Uterus (tissue), 2 donors: ENCODE measurements at regions not wholly inside any gene's neighbourhood (a gene's known extent, or its start where the extent isn't known, plus 50 kb on each side); places are given as distances from the start of the nearest gene placed in this dataset.

ENCODE experiments used
- POLR2A ChIP-seq, 2 donors: fragments of 450-650 bp; IDR thresholded peaks; one replicate each; pipeline ENCODE4 v1.6.1; 2016; ENCODE audit warnings: antibody characterized with exemption in 2 of 2, mild to moderate bottlenecking in 1 of 2, moderate library complexity in 1 of 2
- TF ChIP-seq, protein P1 (sequence below), 4 experiments: fragments of 200-600 bp in 2 of 4; fragments of 450-650 bp in 2 of 4; sonication (generic) in 2 of 4; IDR thresholded peaks; one replicate each; pipeline ENCODE4 v1.5.1; 2016 to 2019; ENCODE audit warnings: antibody characterized with exemption in 4 of 4, mild to moderate bottlenecking in 2 of 4, moderate library complexity in 1 of 4

DNA sequence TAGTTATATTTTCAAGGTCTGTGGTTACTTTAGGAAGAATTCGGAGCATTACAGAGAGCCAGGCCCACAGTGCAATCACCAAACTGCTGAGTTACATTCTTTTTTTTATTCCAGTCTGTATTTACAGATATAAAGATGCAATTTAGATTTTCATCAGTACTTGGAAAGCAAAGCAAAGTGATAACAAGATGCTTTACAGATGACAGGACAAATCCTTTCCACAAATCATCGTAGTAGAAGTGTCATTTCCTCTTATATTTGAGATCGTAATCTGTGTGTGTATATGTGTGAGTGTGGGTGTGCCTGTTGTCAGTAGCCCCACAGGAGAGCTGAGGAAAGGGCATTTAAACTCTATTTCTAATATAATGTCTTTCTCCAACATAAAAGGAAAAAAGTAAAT, 1893.7 kb downstream of the STIM2 start:
- no peak for TF ChIP-seq POLR2A (IDR thresholded peaks at IDR 0.05)
- TF ChIP-seq, protein P1, sequence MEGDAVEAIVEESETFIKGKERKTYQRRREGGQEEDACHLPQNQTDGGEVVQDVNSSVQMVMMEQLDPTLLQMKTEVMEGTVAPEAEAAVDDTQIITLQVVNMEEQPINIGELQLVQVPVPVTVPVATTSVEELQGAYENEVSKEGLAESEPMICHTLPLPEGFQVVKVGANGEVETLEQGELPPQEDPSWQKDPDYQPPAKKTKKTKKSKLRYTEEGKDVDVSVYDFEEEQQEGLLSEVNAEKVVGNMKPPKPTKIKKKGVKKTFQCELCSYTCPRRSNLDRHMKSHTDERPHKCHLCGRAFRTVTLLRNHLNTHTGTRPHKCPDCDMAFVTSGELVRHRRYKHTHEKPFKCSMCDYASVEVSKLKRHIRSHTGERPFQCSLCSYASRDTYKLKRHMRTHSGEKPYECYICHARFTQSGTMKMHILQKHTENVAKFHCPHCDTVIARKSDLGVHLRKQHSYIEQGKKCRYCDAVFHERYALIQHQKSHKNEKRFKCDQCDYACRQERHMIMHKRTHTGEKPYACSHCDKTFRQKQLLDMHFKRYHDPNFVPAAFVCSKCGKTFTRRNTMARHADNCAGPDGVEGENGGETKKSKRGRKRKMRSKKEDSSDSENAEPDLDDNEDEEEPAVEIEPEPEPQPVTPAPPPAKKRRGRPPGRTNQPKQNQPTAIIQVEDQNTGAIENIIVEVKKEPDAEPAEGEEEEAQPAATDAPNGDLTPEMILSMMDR (IDR thresholded peaks at IDR 0.05), result no peak
